GM18951 (cell line): ENCODE measurements at regions not wholly inside any gene's neighbourhood (a gene's known extent, or its start where the extent isn't known, plus 50 kb on each side); places are given as distances from the start of the nearest gene placed in this dataset.

Source experiments
- POLR2A ChIP-seq: IDR thresholded peaks from 4 replicates; pipeline ENCODE4 v1.6.1; 2011; ENCODE audit warnings: mild to moderate bottlenecking; ENCODE audit not compliant: insufficient read length, insufficient read depth; ENCODE audit errors: extremely low read depth
- in situ Hi-C: fragments of 300-500 bp; cut with MboI; formaldehyde crosslinking; loops from one replicate; pipeline ENCODE4 v1.12.0; 2022; ENCODE audit warnings: low sequenced_read_pairs, mixed read lengths, inconsistent platforms; ENCODE audit not compliant: unreplicated experiment

DNA sequence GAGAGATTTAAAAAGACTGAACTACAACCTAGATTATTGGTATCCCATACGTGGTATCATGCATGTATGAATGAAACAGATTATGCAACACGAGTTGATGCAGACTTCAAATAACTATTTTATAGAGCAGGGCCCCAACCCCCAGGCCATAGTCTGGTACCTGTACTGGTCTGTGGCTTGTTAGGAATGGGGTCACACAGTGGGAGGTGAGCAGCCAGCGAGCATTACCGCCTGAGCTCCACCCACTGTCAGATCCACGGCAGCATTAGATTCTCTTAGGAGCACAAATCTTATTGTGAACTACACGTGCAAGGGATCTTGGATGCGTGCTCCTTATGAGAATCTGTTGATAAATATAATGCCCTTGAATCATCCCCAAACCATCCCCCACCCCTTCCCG is 320.2 kb downstream of the TBC1D4 start:
- TF ChIP-seq POLR2A, result no peak
- in situ Hi-C loops, result no loop called here

DNA sequence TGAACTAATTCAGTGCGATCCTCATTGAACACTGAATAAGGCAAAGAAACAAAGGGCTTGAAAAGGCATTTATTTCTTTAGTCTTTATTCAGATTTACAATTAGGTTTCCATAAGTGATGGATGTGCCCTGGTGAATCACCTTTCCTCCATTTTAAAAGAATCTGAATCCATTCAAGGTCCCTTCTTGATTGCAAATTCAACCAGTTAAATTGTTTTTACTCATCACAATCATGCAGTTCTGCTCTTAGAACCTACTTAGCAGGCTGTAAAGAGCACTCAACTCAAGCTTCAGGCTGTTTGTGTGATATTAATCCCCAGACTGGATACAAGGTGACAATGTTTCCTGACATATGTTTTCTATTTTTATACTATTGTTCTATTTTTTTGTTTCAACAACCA is 321.0 kb downstream of the TBC1D4 start:
- no peak for TF ChIP-seq POLR2A
- in situ Hi-C loops, result no loop called here

DNA sequence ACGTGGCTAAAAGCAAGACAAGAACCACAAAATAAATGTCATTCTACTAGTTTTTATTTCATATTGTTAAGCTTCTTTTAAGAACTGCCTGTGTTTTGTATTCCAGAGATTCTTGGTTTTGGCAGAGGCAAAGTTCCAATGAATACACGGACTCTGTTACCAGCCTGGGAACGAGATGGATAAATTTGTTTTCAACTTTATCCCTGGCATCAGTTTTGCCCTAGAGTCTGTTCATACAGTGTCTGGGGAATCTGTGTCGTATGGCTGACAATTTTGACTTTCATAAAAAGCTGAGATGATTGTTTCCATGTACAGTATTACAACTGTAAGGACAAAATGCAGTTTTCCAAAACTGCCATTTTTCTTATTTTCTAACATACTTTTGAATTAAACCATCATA is 327.6 kb downstream of the TBC1D4 start:
- in situ Hi-C loops, result no loop called here
- TF ChIP-seq POLR2A, result no peak

DNA sequence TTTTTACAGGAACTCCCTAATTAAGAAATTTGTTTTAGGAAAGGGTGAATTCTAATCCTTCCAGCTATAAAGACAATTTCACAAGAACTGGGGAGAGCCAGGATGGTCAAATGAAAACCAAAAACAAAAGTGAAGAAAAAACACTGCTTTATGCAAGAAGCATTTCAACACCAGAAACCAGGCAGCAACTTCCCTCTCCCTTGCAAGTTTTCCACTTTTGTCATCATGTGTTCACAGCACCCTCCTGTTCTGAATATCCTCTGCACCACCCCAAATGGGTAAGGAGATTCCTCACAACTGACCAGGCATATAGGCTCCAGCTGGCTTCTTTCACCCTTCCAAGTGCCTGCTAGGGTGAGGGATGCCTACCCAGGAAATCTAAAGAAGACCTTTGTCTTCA is 328.1 kb downstream of the TBC1D4 start:
- no peak for TF ChIP-seq POLR2A
- in situ Hi-C loops, result no loop called here

DNA sequence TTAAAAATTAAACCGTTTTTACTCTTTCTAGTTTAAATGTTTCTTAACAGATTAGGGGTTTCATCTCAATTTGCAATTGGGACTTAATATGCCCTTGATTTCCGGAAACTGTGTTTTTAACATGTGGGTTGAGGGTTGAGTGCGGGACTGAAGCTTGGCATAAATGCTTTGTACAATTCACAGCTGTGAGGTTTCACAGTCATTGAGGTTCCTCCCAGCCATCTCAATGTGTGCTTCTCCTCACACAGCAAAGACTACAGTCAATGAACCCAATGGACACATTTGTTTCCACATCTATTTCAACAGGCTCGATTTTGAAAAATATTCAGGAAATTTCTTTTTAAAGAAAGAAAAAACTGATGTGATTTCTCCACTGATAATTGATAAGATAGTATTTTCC is 328.6 kb downstream of the TBC1D4 start:
- TF ChIP-seq POLR2A, result no peak
- in situ Hi-C loops, result no loop called here

DNA sequence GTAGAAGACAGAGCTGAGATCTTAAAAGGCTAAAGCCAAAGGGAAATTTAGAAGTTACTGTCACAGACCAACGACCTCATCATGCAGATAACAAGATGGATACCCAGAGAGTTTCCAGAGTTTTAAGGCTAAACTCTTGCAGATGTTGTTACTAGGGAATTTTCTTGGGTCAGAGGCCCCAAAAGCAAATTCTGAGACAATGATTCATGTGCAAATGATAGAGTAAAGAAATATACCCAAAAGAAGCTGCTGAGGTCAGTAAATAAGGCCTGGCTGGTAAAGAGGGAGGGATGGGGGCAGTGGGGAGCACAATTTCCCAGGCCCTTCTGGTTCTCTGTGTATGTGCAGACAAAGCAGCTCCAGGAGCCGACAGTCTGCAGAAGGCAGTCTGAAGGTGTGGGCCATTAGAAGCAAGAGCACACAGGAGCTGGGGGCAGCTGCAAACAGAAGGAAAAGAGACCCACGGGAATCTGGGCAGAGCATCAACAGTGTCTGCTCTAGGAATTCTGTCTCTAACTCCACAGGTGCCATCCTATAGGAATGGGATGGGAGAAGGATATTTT is 330.8 kb downstream of the TBC1D4 start:
- in situ Hi-C loops, result no loop called here
- TF ChIP-seq POLR2A, result no peak

DNA sequence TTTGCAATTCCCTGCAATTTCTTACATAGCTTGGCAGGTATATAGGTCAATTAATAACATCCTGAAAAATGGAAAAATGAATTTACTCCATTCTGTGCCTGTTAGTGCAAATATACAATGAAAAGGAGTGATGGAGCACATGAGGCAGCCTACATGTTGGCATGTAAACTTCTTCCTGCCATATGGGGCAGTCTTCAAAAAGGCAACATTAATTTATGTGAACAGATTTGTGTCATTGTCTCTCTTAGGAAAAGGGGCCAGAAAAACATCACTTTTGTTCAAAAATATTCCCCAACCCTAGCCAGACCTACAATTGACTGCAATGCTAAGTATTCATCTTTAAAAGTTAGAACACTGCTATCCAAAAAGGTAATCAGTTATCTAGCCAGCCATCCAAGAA is 332.2 kb downstream of the TBC1D4 start:
- in situ Hi-C loops, result no loop called here
- TF ChIP-seq POLR2A, result no peak

DNA sequence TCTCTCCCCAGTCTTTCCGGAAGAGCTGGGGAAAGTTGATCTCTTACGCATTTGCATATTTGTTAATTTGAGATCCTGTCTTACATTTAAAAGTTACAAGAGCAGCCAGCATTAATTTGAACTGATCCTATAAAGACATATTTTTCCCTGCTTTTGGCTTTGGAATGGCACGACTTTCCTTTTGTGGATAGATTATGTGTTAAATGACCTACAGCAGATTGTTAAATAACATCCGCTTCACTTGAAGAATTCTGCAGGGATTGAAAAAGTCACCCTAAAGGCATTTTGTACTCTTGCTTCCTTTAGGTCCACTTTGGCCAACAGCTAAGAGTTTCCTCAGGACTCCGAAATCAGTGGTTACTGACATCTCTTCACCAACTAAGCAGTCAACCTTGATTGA is 334.0 kb downstream of the TBC1D4 start:
- in situ Hi-C loops, result no loop called here
- TF ChIP-seq POLR2A, result no peak

DNA sequence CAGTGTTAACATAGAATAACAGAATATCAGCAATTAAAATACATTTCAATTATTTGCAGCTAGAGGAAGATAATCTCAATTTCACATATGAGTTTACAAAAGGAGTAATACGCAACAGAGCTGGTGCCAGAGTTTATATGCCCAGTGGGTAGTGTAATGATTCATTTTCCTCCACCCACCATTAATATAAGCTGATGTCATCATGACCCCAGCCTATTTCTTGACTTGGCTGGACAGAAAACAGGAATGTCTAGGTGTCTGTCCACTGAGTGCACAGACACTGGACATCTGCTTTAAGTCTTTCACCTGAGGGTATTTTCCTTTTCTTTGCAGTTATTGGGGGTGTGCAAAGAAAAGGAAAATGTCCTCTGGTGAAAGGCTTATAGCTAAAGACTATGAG is 335.5 kb downstream of the TBC1D4 start:
- TF ChIP-seq POLR2A, result no peak
- in situ Hi-C loops, result no loop called here

DNA sequence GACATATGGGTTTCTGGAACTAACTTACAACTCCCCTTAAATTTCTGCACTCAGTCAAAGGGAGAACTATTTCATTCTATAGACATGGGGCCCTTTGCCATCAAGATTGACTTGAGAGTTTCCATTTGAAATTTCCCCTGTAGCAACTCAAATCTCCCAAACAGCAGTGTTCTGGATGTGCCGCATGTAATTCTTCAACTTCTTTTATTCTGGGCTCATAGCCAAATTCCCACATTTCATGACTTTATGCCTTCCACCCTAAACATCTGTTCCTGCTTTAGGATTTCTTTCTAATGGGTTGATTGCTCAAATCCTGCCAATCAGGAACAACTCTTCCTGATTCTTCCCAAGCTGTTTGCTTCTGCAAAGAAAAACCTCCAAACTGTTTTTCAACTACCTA is 336.0 kb downstream of the TBC1D4 start:
- TF ChIP-seq POLR2A, result no peak
- in situ Hi-C loops, result no loop called here

DNA sequence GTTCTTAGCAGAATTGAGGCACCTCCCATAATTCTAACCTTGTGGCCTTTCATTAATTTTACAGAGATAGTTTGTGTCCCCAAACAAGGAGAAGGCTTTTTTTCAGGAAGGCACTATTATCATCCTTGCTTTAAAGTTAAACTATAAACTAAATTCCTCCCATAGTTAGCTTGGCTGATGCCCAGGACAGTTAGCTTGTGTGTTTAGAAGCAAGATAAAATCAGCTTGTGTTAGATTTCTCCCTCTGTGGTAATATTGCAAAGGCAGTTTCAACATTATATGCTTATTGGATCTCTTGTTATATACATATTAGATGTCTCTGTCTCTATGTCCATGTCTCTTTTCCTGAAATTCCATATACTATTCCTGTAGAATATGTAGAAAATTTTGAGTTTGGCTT is 342.7 kb downstream of the TBC1D4 start:
- in situ Hi-C loops, result no loop called here

DNA sequence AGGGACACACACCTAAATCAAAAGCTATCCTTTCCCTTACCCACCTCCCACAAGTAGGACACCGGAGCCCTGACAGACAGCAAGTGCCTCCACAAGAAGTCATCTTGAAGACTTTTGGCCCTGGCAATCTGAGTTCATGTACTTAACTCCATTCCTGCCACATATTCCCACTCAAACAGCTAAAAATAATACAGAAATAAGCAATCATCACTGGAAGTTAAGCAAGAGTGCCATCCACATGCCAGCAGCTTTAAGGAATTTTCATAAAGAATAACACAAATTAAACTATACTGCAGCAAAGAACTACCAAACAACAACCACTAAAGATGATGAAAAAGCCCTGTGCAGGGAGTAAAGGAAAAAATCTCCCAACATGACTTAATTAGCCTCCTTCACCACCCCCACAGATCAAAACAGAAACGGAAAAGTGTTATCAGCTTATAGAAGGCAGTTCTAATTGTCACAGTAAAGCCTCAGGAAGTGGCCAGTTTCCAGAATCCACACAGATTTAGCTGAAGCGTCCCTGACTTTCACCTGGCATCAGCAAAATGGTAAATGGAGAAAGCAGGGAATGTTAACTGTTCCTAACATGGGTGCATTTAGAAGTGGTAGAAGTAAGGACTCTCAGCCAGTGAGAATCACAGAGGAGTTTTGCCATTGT is 343.9 kb downstream of the TBC1D4 start:
- no peak for TF ChIP-seq POLR2A
- in situ Hi-C loops, result no loop called here

More for the DNA sequence above, 342.7 kb downstream of the TBC1D4 start:
- no peak for TF ChIP-seq POLR2A

DNA sequence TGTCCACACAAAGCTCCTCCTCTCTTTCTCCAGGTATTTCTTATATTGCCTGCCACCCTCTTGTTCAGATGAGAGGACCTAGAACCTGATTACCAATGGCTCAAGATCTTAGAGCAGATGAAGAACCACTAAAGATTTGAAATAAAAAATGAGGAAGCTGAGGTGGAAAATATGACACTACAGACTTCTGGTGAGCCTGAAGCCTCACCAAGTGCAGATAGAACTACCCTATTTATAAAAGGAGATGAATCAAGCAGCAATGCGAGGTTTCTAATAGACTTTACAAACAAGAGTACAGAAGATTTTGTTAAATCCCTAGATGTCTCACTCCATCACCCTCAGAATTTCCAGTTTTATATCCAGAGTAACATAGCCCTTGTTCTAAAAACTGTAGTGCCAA is 345.8 kb downstream of the TBC1D4 start:
- in situ Hi-C loops, result no loop called here

DNA sequence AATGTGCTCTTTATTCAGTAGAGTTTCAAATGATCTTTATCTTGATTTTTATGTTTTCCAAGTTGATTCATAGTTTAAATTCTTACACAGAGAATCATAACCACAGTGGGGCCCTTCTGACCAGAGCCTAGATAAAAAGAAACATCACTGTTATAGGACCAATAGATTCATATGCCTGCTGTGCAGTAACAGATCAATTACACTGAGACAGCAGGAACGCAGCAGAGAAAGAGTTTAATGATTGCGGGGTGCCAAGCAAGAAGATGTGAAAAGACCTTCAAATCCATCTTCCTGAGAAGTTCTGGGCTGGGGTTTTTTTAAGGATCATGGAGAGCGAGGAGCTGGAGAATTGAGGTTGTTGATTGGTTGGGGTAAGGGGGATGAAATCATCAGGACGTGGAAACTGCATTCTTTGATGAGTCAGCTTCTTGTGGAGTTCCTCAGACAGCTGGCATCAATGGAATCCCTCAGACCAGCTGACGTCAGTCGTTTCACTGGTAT is 346.6 kb downstream of the TBC1D4 start:
- in situ Hi-C loops, result no loop called here

More for the DNA sequence above, 345.8 kb downstream of the TBC1D4 start:
- no peak for TF ChIP-seq POLR2A

More for the DNA sequence above, 346.6 kb downstream of the TBC1D4 start:
- TF ChIP-seq POLR2A, result no peak
